ENCODE measurements at regions not wholly inside any gene's neighbourhood (a gene's known extent, or its start where the extent isn't known, plus 50 kb on each side); places are given as distances from the start of the nearest gene placed in this dataset.

DNA sequence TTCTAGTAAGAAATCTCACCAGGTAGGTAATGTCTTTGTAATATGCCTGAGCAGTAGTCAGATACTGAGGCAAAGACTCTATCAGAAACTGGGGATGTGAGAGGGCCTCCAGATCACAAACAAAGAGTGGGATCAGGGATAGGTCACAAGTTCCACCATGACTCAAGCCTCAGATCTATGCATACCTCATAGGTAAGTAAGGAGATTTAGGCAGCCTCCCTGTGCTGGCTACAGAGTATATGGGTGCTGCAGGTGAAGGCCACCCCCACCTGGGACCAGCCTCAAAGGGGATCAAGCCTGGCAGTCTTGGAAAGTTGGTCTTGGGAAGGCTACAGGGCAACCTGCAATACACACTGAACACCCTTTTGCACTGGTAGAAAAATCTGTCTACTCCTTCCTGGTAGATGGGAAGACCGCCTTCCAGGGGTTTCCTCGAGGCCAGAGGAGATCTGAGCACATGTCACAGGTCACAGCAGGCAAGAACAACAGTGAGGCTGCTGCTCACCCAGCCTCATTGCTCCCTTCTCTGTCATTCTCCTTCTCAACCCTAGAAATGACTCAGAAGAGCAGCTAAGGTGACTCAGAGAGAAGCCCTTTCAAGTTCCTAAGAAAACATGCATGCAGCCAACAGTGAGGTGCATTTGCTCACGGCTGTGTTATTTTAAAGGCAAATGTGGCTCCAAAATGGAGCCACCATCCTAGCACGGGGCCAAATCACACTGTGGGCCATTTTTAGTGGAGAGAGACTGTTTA is 143.4 kb upstream of the CDKN3 start:
- no peak overlapping the region for H3K4me3 Mint-ChIP-seq
- Histone ChIP-seq H3K9ac (ENCODE audit: extremely low read depth, low read length, poor library complexity, severe bottlenecking) (no peak overlapping the region), H3K4me1 (ENCODE audit: control insufficient read depth, insufficient read depth, low read length) (peaks cover 18% of the 10 kb centered on the region), H3K36me3 (ENCODE audit: control insufficient read depth, insufficient read depth, low read length) (no peaks in the 10 kb centered on the region), H3K27me3 (ENCODE audit: control insufficient read depth, insufficient read depth, low read length, poor library complexity, severe bottlenecking) (peaks cover 5% of the 10 kb centered on the region), H3K27ac (ENCODE audit: low read depth, low read length) (no peak overlapping the region), H3K9me3 (ENCODE audit: control insufficient read depth, low read length) (no peaks in the 10 kb centered on the region), H3K4me3 (ENCODE audit: low read length) (no peak overlapping the region)
- WGBS, 2 experiments (ENCODE audit: insufficient coverage in 1 of 2, insufficient read length in 1 of 2) = 88 to 93% methylated on average over 3 to 4 of the region's 4 CpGs
- DNase-seq = no peak
- TF ChIP-seq, protein P1, sequence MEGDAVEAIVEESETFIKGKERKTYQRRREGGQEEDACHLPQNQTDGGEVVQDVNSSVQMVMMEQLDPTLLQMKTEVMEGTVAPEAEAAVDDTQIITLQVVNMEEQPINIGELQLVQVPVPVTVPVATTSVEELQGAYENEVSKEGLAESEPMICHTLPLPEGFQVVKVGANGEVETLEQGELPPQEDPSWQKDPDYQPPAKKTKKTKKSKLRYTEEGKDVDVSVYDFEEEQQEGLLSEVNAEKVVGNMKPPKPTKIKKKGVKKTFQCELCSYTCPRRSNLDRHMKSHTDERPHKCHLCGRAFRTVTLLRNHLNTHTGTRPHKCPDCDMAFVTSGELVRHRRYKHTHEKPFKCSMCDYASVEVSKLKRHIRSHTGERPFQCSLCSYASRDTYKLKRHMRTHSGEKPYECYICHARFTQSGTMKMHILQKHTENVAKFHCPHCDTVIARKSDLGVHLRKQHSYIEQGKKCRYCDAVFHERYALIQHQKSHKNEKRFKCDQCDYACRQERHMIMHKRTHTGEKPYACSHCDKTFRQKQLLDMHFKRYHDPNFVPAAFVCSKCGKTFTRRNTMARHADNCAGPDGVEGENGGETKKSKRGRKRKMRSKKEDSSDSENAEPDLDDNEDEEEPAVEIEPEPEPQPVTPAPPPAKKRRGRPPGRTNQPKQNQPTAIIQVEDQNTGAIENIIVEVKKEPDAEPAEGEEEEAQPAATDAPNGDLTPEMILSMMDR (conservative IDR thresholded peaks at IDR 0.05) = no peak
- H3K9me3 Mint-ChIP-seq = peaks cover 6% of the 10 kb centered on the region
- peaks cover 34% of the 10 kb centered on the region for H3K27me3 Mint-ChIP-seq (ENCODE audit: insufficient read depth)
- peaks cover 52% of the 10 kb centered on the region for H3K4me1 Mint-ChIP-seq
- no peaks in the 10 kb centered on the region for H3K36me3 Mint-ChIP-seq (ENCODE audit: low read depth)
- no peak overlapping the region for H3K27ac Mint-ChIP-seq

DNA sequence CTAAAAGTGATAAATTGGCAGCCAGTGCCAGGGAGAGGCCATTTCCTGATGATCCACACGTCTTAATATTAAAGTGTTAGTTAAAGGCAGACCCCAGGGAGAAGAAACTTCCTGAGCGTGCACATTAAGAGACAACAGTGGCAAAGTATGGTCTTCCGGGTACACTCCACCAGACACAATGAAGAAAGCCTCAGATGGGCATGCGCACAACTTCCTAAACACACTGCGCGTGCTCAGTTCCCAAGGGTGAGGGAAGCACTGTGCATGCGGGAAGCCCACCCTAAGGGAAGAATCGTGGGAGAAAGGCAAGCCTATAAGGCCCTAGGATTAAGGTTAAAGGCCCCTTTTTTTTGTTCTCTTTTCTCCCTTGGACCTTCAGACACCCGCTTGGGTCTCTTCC is 140.7 kb upstream of the CDKN3 start:
- Histone ChIP-seq H3K9me3 (ENCODE audit: control insufficient read depth, low read length) (no peaks in the 10 kb centered on the region), H3K27me3 (ENCODE audit: control insufficient read depth, insufficient read depth, low read length, poor library complexity, severe bottlenecking) (peaks cover 5% of the 10 kb centered on the region), H3K4me3 (ENCODE audit: low read length) (no peak overlapping the region), H3K4me1 (ENCODE audit: control insufficient read depth, insufficient read depth, low read length) (peaks cover 28% of the 10 kb centered on the region), H3K9ac (ENCODE audit: extremely low read depth, low read length, poor library complexity, severe bottlenecking) (no peak overlapping the region), H3K36me3 (ENCODE audit: control insufficient read depth, insufficient read depth, low read length) (no peaks in the 10 kb centered on the region), H3K27ac (ENCODE audit: low read depth, low read length) (no peak overlapping the region)
- no peak for DNase-seq
- peaks cover 57% of the 10 kb centered on the region for H3K4me1 Mint-ChIP-seq
- TF ChIP-seq, protein P1 (conservative IDR thresholded peaks at IDR 0.05) = no peak
- no peaks in the 10 kb centered on the region for H3K36me3 Mint-ChIP-seq (ENCODE audit: low read depth)
- peaks cover 6% of the 10 kb centered on the region for H3K9me3 Mint-ChIP-seq
- H3K27ac Mint-ChIP-seq = no peak overlapping the region
- no peak overlapping the region for H3K4me3 Mint-ChIP-seq
- 73 to 83% methylated on average over 4 to 9 of the region's 9 CpGs for WGBS, 2 experiments (ENCODE audit: insufficient coverage in 1 of 2, insufficient read length in 1 of 2)
- peaks cover 34% of the 10 kb centered on the region for H3K27me3 Mint-ChIP-seq (ENCODE audit: insufficient read depth)

DNA sequence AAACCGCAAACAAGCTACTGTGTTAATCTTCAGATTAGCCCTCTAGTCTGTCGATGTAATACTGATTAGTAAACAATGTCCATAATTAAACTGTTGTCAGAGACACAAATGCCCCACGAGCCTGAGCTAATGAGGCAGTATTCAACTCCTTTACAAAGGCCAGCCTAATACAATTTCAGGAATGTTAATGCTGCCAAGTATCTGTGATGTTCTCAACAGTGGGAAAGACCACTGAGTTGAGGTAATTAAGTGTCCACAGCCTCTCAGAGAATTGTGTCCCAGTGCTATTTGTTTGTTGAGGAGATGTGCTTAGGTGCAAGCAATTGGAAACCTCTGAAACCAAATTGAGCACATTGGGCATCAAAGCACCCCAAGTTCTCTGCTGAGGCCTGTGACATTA is 139.4 kb upstream of the CDKN3 start:
- Histone ChIP-seq H3K36me3 (ENCODE audit: control insufficient read depth, insufficient read depth, low read length) (no peaks in the 10 kb centered on the region), H3K4me1 (ENCODE audit: control insufficient read depth, insufficient read depth, low read length) (peaks cover 28% of the 10 kb centered on the region), H3K27me3 (ENCODE audit: control insufficient read depth, insufficient read depth, low read length, poor library complexity, severe bottlenecking) (peaks cover 5% of the 10 kb centered on the region), H3K9ac (ENCODE audit: extremely low read depth, low read length, poor library complexity, severe bottlenecking) (peak overlapping the region; percentile 17), H3K4me3 (ENCODE audit: low read length) (no peak overlapping the region), H3K27ac (ENCODE audit: low read depth, low read length) (no peak overlapping the region), H3K9me3 (ENCODE audit: control insufficient read depth, low read length) (no peaks in the 10 kb centered on the region)
- WGBS, 2 experiments (ENCODE audit: insufficient coverage in 1 of 2, insufficient read length in 1 of 2) = 20 to 23% methylated on average over 3 of the region's 3 CpGs
- Mint-ChIP-seq H3K9me3 (no peaks in the 10 kb centered on the region), H3K27me3 (ENCODE audit: insufficient read depth) (peaks cover 34% of the 10 kb centered on the region), H3K4me3 (no peak overlapping the region), H3K27ac (peak overlapping the region; percentile 95), H3K4me1 (peaks cover 64% of the 10 kb centered on the region), H3K36me3 (ENCODE audit: low read depth) (no peaks in the 10 kb centered on the region)
- TF ChIP-seq, protein P1 (conservative IDR thresholded peaks at IDR 0.05) = no peak
- DNase-seq = peak; percentile 75

Measured in endodermal cell (in vitro differentiated cells).